ENCODE measurements at regions not wholly inside any gene's neighbourhood (a gene's known extent, or its start where the extent isn't known, plus 50 kb on each side); places are given as distances from the start of the nearest gene placed in this dataset.

DNA sequence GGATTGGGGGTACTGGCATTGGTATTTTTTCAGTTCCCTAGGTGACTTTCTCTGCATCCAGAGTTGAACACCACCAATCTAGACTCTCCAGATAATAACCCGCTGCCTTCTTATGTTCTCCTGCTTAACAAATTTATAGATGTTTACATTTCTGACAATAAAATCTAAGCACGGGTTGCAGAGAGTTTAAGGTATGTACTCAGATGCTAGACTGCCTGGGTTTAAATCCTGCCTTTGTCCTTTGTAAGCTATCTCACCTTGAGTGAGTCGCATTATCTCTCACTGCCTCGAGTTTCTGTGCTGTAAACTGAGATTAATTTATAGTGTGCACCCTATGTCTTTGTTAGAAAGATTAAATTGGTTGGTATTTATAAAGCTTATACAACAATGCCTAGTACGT, 131.4 kb upstream of the ARGLU1 start:
- no peaks in the 10 kb centered on the region for H3K9me3 ChIP-seq (ENCODE audit: low read length)
- H3K36me3 ChIP-seq (ENCODE audit: insufficient read depth, low read length), result no peaks in the 10 kb centered on the region
- H3K9me2 ChIP-seq (ENCODE audit: insufficient read depth, low read length), result no peaks in the 10 kb centered on the region
- H3F3A ChIP-seq (ENCODE audit: insufficient read depth, low read length, poor library complexity, severe bottlenecking), result no peaks in the 10 kb centered on the region
- H3K79me2 ChIP-seq (replicated peaks; ENCODE audit: insufficient read depth, low read length), result no peaks in the 10 kb centered on the region
- no peak overlapping the region for H3K27ac ChIP-seq (ENCODE audit: low read length)
- no peak overlapping the region for H3K9ac ChIP-seq (ENCODE audit: low read length)
- no peaks in the 10 kb centered on the region for H4K20me1 ChIP-seq (ENCODE audit: insufficient read depth)
- TF ChIP-seq MXI1 (conservative IDR thresholded peaks at IDR 0.05; ENCODE audit: poor library complexity, severe bottlenecking) (no peak), TAF1 (IDR thresholded peaks at IDR 0.05; ENCODE audit: low read depth) (no peak), POLR2AphosphoS5 (IDR thresholded peaks at IDR 0.05) (no peak), EP300 (conservative IDR thresholded peaks at IDR 0.05; ENCODE audit: poor library complexity, severe bottlenecking) (no peak), RAD21 (conservative IDR thresholded peaks at IDR 0.05) (no peak)
- TF ChIP-seq, protein P1, sequence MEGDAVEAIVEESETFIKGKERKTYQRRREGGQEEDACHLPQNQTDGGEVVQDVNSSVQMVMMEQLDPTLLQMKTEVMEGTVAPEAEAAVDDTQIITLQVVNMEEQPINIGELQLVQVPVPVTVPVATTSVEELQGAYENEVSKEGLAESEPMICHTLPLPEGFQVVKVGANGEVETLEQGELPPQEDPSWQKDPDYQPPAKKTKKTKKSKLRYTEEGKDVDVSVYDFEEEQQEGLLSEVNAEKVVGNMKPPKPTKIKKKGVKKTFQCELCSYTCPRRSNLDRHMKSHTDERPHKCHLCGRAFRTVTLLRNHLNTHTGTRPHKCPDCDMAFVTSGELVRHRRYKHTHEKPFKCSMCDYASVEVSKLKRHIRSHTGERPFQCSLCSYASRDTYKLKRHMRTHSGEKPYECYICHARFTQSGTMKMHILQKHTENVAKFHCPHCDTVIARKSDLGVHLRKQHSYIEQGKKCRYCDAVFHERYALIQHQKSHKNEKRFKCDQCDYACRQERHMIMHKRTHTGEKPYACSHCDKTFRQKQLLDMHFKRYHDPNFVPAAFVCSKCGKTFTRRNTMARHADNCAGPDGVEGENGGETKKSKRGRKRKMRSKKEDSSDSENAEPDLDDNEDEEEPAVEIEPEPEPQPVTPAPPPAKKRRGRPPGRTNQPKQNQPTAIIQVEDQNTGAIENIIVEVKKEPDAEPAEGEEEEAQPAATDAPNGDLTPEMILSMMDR (IDR thresholded peaks at IDR 0.05; ENCODE audit: poor library complexity, severe bottlenecking), result no peak
- H2AFZ ChIP-seq (ENCODE audit: low read depth, low read length), result no peak overlapping the region
- no peak overlapping the region for H3K4me3 ChIP-seq (ENCODE audit: low read length)
- H3K4me2 ChIP-seq (ENCODE audit: low read length), result no peak overlapping the region
- no peaks in the 10 kb centered on the region for H3K27me3 ChIP-seq (ENCODE audit: insufficient read depth, low read depth, low read length)

DNA sequence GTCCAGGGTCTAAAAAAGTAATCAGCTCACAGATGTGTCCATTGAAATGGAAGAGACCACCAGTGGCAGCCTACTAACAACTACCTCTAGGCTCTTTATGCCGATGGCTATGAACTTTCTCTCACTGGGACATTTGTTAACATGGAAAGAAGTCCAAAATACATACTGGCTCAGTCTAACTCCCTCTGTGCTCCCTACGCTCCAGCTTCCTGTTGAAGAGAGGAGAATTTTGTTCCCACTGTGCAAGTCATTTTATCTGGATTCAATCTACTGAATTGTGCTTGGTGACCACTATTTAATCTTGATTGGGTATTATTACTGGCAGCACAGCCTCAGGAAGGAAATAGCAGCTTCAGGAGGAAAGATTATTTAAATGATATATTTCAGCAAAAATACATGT, 128.8 kb upstream of the ARGLU1 start:
- Histone ChIP-seq H3K27ac (ENCODE audit: low read length) (no peak overlapping the region), H3K27me3 (ENCODE audit: insufficient read depth, low read depth, low read length) (no peaks in the 10 kb centered on the region), H3K79me2 (replicated peaks; ENCODE audit: insufficient read depth, low read length) (no peaks in the 10 kb centered on the region), H4K20me1 (ENCODE audit: insufficient read depth) (no peaks in the 10 kb centered on the region), H3K9ac (ENCODE audit: low read length) (no peak overlapping the region), H2AFZ (ENCODE audit: low read depth, low read length) (no peak overlapping the region), H3K9me2 (ENCODE audit: insufficient read depth, low read length) (no peaks in the 10 kb centered on the region), H3K4me2 (ENCODE audit: low read length) (no peak overlapping the region), H3F3A (ENCODE audit: insufficient read depth, low read length, poor library complexity, severe bottlenecking) (no peaks in the 10 kb centered on the region), H3K9me3 (ENCODE audit: low read length) (no peaks in the 10 kb centered on the region), H3K4me3 (ENCODE audit: low read length) (no peak overlapping the region), H3K36me3 (ENCODE audit: insufficient read depth, low read length) (no peaks in the 10 kb centered on the region)
- TF ChIP-seq, protein P1 (IDR thresholded peaks at IDR 0.05; ENCODE audit: poor library complexity, severe bottlenecking), result no peak
- TF ChIP-seq, protein P2, sequence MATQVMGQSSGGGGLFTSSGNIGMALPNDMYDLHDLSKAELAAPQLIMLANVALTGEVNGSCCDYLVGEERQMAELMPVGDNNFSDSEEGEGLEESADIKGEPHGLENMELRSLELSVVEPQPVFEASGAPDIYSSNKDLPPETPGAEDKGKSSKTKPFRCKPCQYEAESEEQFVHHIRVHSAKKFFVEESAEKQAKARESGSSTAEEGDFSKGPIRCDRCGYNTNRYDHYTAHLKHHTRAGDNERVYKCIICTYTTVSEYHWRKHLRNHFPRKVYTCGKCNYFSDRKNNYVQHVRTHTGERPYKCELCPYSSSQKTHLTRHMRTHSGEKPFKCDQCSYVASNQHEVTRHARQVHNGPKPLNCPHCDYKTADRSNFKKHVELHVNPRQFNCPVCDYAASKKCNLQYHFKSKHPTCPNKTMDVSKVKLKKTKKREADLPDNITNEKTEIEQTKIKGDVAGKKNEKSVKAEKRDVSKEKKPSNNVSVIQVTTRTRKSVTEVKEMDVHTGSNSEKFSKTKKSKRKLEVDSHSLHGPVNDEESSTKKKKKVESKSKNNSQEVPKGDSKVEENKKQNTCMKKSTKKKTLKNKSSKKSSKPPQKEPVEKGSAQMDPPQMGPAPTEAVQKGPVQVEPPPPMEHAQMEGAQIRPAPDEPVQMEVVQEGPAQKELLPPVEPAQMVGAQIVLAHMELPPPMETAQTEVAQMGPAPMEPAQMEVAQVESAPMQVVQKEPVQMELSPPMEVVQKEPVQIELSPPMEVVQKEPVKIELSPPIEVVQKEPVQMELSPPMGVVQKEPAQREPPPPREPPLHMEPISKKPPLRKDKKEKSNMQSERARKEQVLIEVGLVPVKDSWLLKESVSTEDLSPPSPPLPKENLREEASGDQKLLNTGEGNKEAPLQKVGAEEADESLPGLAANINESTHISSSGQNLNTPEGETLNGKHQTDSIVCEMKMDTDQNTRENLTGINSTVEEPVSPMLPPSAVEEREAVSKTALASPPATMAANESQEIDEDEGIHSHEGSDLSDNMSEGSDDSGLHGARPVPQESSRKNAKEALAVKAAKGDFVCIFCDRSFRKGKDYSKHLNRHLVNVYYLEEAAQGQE (IDR thresholded peaks at IDR 0.05; ENCODE audit: borderline replicate concordance), result no peak

DNA sequence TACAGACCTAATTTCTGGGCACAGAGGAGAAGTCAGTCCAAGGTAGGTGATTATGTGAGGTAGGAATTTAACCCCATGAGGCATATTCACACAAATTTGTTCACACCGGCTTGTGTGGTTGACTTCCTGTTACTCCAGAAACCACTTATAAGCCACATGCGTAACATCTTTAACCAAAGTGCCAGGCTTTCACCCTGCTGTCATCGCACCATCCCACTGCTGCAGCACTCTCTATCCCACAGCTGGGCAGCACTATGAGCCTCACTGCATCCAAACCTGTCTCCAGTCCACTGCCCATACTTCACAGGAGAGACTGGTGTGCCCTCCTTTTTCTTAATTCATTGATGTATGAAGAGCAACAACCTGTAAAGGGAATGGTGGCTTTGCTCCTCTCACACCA, 128.2 kb upstream of the ARGLU1 start:
- Histone ChIP-seq H4K20me1 (ENCODE audit: insufficient read depth) (no peaks in the 10 kb centered on the region), H3K9ac (ENCODE audit: low read length) (no peak overlapping the region), H2AFZ (ENCODE audit: low read depth, low read length) (no peak overlapping the region), H3K9me2 (ENCODE audit: insufficient read depth, low read length) (no peaks in the 10 kb centered on the region), H3K4me2 (ENCODE audit: low read length) (no peak overlapping the region), H3K36me3 (ENCODE audit: insufficient read depth, low read length) (no peaks in the 10 kb centered on the region), H3K79me2 (replicated peaks; ENCODE audit: insufficient read depth, low read length) (no peaks in the 10 kb centered on the region), H3K27ac (ENCODE audit: low read length) (no peak overlapping the region), H3K4me3 (ENCODE audit: low read length) (no peak overlapping the region), H3F3A (ENCODE audit: insufficient read depth, low read length, poor library complexity, severe bottlenecking) (no peaks in the 10 kb centered on the region), H3K27me3 (ENCODE audit: insufficient read depth, low read depth, low read length) (no peaks in the 10 kb centered on the region), H3K9me3 (ENCODE audit: low read length) (no peaks in the 10 kb centered on the region)
- no peak for TF ChIP-seq EP300 (conservative IDR thresholded peaks at IDR 0.05; ENCODE audit: poor library complexity, severe bottlenecking)
- no peak for TF ChIP-seq POLR2AphosphoS5 (IDR thresholded peaks at IDR 0.05)
- no peak for TF ChIP-seq SMC3 (conservative IDR thresholded peaks at IDR 0.05; ENCODE audit: poor library complexity)
- TF ChIP-seq RAD21 (conservative IDR thresholded peaks at IDR 0.05), result no peak
- TF ChIP-seq, protein P1 (IDR thresholded peaks at IDR 0.05; ENCODE audit: poor library complexity, severe bottlenecking), result no peak
- TF ChIP-seq TAF1 (IDR thresholded peaks at IDR 0.05; ENCODE audit: low read depth), result no peak
- TF ChIP-seq EZH2 (IDR thresholded peaks at IDR 0.05; ENCODE audit: borderline replicate concordance, insufficient read depth, low read length, poor library complexity, severe bottlenecking), result no peak

All from neural cell (in vitro differentiated cells).